Stomach (tissue), 4 donors: ENCODE measurements at regions not wholly inside any gene's neighbourhood (a gene's known extent, or its start where the extent isn't known, plus 50 kb on each side); places are given as distances from the start of the nearest gene placed in this dataset.

Source experiments
- CTCF ChIP-seq, 7 experiments: fragments of 450-650 bp in 4 of 7; fragments of 200-600 bp in 3 of 7; sonication (generic) in 3 of 7; IDR thresholded peaks; one replicate each; pipeline ENCODE4 v1.5.1; 2016 to 2019; ENCODE audit warnings: antibody characterized with exemption in 7 of 7, control low read depth in 2 of 7, mild to moderate bottlenecking in 1 of 7
- EP300 ChIP-seq: sonication (generic); formaldehyde crosslinking; IDR thresholded peaks from one replicate; pipeline ENCODE4 v1.6.1; 2017; ENCODE audit warnings: antibody characterized with exemption
- POLR2A ChIP-seq, 4 donors: fragments of 450-650 bp; IDR thresholded peaks; one replicate each; pipeline ENCODE4 v1.6.1; 2016; ENCODE audit warnings: antibody characterized with exemption in 4 of 4, control low read depth in 2 of 4, mild to moderate bottlenecking in 1 of 4, moderate library complexity in 1 of 4
- POLR2AphosphoS5 ChIP-seq, 3 donors: sonication (generic); formaldehyde crosslinking; IDR thresholded peaks; one replicate each; pipeline ENCODE4 v1.6.1; 2016; ENCODE audit warnings: antibody characterized with exemption in 3 of 3

DNA sequence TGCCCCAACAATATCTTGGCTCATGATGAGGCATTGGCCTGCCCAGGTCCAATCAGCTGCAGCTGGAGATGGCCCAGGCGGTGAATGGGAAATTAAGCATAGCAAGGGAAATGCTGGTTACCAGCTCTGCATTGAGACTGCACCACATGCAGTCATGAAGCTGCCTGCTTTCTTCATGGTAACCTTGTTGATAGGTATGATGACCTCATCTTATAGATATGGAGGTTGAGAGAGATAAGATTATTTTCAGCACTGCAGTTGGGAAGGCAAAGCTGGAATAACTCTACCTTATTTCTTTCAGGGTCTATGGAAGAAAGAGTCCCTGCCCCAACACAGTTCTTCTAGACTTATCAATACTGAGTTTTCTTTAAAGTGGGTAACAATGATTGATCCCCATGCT is 180.1 kb downstream of the ICE1 start:
- TF ChIP-seq CTCF (IDR thresholded peaks at IDR 0.05) (no peak), POLR2AphosphoS5 (IDR thresholded peaks at IDR 0.05) (no peak), POLR2A (IDR thresholded peaks at IDR 0.05) (no peak), EP300 (no peak)
